ENCODE measurements at regions not wholly inside any gene's neighbourhood (a gene's known extent, or its start where the extent isn't known, plus 50 kb on each side); places are given as distances from the start of the nearest gene placed in this dataset.

DNA sequence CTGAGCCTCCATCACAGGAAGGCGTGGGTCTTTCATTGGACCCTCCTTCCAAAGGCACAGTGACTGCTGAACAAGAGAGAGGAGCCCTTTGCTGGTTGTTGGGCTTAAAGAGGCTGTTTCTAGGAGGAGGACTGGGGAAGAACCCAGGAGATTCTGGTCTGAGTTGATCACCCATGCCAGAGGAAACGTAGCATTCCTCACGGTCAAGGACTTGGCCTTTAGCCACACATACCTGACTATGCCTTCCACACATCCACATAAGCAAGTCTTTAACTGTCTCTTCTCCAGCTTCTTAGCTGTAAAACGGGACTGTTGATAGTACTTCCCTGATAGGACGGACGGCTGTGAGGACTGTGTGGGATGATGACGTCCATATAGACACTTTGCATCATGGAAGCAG lies 149.8 kb upstream of the IRX3 start:
- TF ChIP-seq, protein P1, sequence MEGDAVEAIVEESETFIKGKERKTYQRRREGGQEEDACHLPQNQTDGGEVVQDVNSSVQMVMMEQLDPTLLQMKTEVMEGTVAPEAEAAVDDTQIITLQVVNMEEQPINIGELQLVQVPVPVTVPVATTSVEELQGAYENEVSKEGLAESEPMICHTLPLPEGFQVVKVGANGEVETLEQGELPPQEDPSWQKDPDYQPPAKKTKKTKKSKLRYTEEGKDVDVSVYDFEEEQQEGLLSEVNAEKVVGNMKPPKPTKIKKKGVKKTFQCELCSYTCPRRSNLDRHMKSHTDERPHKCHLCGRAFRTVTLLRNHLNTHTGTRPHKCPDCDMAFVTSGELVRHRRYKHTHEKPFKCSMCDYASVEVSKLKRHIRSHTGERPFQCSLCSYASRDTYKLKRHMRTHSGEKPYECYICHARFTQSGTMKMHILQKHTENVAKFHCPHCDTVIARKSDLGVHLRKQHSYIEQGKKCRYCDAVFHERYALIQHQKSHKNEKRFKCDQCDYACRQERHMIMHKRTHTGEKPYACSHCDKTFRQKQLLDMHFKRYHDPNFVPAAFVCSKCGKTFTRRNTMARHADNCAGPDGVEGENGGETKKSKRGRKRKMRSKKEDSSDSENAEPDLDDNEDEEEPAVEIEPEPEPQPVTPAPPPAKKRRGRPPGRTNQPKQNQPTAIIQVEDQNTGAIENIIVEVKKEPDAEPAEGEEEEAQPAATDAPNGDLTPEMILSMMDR (conservative IDR thresholded peaks at IDR 0.05 in 1 of 2, IDR thresholded peaks at IDR 0.05 in 1 of 2; ENCODE audit: extremely low read depth in 1 of 2, insufficient read depth in 1 of 2, low read depth in 1 of 2, low read length in 2 of 2): no peak
- TF ChIP-seq EZH2 (IDR thresholded peaks at IDR 0.05; ENCODE audit: borderline replicate concordance, low read length): no peak
